H4 (cell line): ENCODE measurements at regions not wholly inside any gene's neighbourhood (a gene's known extent, or its start where the extent isn't known, plus 50 kb on each side); places are given as distances from the start of the nearest gene placed in this dataset.
"Not testable (repeated sequence)": the region's sequence is repeated elsewhere in the genome, so short reads cannot be mapped to it uniquely, and the experiment has no call there.

Experiments
- DNase-seq: peaks from one replicate; pipeline ENCODE4 v3.0.0-alpha.2; 2015; ENCODE audit warnings: low spot score

DNA sequence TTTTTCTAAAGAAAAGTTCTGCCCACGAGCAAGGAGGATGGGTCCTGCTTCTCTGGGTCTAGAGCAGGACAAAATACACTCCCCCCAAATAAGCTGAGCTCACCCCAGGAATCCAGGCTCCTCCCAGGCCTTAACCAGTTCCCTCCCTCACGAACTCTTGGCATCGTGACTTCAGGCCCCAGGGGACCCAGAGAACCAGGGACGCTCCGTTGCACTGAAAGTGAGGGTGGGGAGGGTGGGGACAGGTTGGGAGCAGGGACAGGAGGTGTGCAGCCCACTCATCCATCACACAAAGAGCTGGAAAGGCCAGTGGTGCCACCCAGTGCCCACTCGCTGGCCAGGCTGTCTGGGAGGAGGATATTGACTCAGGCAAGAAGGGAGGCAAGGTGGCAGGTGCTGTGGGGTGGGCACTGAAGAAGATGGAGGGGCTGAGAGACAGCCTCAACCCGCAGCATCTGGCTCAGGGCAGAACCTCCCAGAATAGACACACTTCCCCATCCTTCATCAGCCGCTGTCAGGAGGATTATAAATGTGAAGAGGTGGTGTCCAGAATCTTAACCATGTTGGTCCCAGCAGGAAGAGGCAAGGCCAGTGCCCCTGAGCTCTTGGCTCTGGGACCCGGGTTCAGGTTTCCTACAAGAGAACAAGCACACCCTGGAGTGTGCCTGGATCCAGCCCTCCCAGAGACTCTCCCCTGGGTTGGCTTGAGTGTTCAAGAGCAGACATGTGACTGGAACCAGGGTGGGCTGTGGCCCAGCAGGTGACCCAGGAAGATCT lies 67.9 kb upstream of the RPL38 start:
- DNase-seq = no peak

DNA sequence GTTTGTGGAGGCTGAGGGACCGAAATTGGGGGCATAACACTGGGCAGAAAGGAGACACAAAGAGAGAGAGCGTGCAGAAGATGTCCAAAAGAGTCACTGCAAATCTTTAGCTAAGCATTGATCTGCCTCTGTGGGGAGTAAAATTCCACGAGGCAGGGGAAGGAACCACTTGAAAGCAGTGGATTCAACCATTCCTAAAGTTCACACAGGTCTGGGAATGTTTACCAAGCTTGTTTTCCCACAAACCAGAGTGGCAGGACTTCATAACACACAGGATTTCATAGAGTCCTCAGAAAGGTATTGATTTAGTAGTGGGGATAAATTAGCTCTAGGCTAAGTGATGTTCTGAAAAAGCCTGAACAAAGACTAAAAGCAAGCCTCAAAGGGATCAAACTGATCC lies 66.1 kb upstream of the RPL38 start:
- DNase-seq = no peak

DNA sequence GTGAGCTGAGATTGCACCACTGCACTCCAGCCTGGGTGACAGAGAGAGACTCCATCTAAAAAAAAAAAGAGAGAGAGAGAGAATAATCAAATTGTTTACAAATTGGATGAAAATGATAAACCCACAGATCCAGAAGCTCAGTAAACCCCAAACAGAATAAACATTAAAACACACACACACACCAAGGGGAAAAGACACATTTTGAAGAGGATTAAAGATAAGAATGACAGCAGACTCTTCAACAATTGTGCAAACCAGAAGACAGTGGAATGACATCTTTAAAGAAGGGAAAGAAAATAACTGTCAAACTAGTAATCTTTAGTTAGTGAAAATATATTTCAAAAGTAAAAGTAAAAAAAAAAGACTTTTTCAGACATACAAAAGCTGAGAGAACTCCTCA lies 64.4 kb upstream of the RPL38 start:
- no peak for DNase-seq

DNA sequence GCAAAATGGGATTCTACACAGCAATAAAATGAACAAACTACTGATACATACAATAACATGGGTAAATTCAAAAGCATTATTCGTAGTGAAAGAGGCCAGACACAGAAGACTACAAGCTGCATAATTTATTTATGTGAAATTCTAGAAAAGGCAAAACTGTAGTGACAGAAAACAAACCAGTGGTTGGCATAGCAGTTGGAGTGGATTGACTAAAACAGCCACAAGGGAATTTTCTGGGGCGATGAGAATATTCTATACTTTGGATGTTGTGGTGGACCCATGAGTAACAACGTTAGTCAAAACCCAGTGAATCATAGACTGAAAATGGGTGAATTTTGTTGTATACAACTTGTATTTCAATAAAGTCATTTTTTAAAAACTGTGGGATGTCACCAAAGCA lies 63.2 kb upstream of the RPL38 start:
- DNase-seq = no peak

DNA sequence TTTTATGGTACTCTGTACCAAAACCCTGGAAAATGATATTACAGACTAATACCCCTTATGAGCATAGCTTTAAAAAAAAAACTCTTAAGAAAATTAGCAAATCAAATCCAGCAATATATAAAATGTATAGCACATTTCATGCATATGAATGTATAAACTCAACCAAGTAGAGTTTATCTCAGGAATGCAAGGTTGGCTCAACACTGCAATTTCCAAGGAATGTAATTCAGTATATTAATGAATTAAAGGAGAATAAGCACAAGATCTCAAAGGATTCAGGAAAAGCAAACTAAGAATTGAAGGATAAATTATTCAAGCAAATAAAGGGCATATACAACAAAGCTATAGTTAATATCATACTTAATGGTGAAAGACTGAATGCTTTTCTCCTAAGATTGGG lies 61.9 kb upstream of the RPL38 start:
- DNase-seq = no peak

DNA sequence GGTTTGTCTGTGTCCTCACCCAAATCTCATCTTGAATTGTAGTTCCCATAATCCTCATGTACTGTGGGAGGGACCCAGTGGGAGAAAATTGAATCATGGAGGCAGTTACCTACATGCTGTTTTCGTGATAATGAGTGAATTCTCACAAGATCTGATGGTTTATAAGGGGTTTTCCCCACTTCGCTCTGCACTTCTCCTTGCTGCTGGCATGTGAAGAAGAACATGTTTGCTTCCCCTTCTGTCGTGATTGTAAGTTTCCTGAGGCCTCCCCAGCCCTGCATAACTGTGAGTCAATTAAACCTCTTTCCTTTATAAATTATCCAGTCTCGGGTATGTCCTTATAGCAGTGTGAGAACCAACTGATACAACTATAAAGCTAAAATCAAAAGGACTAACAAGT lies 60.2 kb upstream of the RPL38 start:
- DNase-seq = not testable (repeated sequence)

DNA sequence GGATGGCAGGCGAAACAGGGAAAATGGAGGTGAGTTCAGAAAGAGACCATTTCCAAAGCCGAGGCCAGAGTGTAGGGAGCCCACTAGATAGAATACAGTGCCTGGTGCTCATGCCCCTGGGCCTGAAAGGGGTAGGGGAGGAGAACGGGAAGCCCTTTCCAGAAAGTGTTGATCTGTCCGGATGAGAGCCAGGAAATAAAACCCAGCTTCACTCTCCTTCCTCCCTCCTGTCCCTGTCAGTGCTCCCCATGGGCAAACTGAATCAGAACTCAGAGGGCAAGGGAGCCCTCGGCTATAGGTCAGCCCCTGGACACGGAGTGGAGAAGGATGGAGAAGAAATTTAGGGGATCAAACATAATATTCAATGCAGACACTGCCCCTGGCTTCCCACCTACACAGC lies 57.7 kb upstream of the RPL38 start:
- DNase-seq = no peak

DNA sequence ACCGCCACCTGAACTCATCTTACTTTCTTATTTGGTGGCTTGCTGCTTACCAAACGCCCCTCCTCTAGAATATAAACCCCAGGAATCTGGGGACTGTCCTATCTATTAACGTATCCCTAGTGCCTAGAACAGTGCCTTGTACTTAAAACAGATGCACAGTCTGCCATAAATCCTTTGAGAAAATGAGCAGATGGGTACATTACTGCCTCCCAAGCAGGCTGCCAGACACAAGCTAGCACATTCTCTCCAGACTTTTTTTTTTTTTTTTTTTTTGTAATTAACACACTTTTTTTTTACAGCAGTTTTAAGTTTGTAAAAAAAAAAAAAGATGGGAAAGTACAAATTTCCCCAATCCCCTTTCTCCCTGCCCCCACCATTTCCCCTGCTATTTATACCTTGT lies 57.3 kb upstream of the RPL38 start:
- DNase-seq = no peak

DNA sequence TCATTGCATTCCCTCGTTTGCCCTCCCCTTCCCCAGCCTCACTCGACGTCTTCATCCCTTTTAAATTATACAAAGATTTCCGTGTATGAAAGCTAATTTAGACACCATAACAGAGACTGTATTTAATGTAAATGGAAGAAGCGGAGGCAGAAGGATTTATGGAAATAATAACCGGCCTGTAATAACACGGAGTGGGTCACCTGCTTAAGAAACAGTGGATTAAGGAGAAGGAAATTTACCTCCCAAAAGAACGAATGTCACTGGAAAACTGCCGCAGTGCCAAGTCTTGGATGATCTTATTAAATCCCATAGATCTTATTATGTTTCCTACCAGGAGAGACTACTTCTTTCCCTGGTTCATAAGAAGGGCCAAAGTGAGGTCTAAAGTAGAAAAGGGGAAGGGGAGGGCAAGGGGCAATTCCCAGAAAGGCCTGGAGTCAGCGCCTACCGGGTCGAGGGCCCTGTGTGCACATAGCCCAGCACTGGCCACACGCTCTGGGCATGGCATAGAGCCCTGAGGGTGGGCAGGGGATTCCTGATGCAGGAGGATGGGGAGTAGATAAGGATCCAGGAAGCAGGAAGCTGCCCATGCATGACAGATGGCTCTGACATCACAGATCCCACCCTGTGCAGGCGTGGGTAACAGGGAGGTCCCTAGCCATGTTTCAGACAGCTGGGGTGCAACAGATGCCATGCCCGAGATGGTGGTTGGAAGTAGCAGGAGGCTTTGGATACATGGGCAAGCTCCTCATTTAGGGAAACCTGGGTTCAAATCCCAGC lies 56.2 kb upstream of the RPL38 start:
- no peak for DNase-seq

DNA sequence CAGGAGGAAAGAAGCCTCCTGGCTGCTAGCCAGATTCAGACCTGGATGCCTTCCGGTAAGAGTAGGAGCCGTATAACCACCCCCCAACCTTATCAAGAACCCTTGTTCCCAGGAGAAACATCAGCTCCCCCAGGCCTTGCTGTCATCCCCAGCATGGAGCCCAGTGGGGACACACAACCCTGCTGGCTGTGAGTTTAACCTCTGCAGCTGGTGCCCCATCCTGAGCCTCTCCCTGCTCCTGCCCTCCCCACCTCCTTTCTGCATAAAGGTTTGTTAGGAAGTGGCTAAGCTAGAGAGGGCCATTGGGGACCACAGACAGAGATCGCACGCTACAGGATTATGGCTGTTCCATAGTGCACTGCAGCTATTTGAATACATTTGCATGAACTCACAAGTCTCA lies 55.5 kb upstream of the RPL38 start:
- no peak for DNase-seq

DNA sequence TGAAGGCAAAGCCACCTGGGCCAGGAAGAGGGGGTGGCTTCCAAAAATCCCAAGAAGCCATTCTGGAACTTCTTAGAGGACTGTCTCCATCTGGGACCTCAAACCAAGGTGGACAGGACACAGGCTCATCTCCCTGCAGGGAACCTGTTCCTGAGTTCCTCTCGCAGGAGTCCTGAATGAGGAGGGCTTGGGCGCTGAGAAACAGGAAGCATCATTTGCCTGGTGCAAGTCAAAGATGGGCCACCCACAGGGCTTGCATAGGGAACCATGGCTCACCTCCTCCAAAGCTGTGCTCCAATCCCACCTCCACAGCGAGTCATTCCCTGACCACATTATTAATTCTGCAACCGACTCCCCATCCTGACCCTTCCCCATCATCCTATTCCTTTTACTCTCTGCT lies 55.0 kb upstream of the RPL38 start:
- no peak for DNase-seq

DNA sequence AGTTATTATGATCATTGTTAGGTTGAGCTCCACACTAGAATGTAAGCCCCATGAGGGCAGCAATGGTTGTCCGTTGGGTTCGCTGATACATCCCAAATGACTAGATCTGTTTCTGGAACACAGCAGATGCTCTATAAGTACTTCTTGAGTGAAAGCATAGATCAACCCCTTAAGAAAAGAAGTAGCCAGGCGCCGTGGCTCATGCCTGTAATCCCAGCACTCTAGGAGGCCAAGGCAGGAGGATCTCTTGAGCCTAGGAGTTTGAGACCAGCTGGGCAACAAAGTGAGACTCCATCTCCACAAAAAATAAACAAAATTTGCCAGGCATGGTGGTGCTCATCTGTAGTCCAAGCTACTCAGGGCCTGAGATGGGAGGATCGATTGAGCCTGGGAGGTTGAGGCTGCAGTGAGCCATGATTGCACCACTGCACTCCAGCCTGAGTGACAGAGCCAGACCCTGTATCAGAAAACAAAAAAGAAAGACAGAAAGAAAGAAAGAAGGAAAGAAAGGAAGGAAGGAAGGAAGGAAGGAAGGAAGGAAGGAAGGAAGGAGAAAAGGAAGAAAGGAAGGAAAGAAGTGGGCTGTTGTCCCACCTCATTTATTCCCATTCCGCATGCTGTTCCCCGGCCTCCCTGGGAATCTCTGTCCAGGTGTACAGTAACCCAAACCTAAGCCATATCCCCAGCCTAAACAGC lies 54.4 kb upstream of the RPL38 start:
- no peak for DNase-seq

DNA sequence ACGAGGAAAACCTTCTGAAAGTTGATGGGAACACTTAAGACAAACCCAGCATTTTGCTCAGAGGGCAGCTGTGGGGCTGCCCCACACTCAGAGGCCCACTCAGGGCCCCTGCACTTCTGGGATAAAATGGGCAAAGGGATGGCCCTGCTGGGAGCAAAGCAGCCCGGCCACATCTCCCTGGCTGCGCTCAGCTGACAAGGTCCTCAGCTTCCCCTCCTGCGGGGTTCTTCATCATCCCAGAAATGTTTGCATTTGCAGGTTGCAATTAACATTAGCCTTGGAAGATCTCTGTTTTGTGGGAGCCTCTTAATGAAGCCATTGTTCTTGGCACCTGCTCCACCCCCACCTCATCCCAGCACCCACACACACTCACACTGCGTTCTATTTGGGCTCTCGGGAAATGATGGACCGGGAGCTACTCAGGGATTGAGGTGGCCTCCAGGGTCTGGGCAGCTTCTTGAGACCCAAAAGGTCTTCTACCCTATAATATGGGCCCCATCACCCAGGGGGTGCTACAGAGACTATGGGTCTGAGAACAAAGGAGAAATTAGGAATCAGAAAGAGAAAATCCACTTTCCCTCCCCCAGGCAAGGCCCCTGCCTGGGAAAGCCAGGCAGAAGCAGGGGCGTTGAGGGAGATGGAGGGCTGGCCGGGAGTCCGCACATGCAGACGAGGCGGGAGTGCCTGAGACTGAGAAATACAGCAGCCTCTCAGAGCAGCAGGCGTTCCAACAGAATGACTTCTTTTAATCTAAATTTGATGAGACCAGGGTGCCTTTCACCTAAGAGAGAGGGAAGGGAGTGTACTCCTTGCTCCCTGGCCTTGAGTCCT lies 53.7 kb upstream of the RPL38 start:
- no peak for DNase-seq

DNA sequence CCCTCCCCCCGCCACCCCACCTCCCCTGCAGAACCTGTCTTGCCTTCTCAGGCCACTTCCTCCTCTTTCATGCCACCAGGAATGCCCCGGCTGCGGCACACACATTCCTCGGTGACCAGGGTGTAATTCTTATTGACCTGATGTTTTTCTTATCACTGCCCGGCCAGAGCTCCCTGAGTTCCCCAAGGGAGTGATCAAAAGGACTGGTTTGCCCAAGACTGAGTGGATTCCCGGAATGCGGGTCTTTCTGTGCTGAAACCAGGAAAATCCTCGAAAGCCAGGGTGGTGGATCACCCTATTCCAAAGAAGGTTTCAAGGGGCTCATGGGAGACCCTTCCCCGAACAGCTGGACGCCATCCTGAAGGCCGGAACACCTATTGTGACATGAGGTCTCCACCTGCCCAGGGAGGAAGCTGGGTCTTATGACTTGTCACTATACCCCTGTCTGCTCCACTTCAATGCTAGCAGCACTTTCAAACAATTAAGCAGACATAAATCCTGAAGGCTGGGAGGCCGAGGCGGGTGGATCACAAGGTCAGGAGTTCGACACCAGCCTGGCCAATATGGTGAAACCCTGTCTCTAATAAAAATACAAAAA lies 53.0 kb upstream of the RPL38 start:
- no peak for DNase-seq

DNA sequence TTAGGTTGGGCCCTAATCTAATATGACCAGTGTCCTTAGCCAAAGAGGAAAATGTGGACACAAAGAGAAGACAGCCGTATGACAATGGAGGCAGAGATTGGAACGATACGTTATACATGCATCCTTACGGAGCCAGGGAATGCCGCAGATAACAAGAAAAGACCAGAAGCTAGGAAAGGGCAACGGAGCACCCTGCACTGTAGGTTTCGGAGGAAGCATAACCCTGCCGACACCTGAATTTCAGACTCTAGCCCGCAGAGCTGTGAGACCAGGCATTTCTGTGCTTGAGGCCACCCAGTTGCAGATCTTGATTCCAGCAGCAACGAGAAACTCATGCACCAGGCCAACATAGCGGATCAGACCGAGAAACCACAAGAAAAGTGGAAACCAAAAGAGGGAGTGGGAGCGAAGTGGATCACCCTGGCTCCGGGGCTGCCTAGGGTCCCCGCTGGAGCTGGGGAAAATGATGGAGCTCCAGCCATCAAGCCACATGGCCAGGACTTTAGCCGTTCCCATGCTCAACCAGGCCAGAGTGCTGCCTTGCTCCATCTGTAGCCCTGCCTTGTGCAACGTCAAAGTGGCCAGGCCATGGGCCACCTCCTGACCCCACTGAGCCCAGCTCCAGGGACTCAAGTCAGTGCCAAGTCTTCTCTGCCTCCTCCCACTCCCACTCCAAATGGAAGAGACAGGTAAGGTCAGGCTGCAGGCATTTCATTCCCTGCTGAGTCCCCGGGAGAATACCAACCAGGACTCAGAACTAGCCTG lies 51.7 kb upstream of the RPL38 start:
- DNase-seq = no peak

DNA sequence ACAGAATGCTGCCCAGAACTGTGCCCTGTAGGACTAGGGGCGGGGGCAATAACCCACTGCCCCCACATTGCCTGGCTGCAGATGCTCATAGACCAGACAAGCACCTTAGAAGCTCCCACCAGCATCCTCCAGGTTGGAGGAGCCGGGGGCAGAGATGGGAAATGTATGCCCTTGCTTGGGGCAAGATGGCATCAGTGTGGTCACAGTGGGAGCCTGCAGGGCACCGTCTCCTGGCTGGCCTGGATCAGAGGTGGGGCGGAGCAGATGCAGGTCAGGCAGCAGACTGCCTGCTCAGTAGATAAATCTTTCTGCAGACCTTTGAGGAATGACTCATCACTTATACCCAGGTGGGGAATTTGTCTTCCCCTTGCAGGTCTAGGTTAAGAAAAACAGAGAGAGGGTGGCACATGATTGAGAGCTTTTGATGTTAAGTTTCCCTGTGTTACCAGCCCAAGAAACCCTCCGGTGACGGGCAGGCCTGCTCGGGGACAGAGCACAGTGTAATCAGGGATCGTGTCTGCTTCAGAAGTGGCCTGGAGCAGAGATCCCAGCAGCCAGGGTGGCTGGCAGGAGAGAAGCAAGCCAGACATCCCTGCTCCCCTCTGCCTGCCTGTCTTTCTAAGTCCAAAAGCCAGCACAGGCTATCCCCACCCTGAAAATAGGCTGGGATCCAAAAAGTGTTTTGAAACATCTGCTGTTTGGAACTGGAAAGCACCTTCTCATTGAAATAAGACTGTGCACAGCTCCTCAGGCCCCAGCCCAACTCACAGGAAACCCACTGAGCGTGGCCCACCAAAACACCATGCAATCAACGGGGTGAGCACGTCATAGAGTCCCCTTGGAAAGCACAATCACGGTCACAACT lies 50.7 kb upstream of the RPL38 start:
- DNase-seq = no peak

DNA sequence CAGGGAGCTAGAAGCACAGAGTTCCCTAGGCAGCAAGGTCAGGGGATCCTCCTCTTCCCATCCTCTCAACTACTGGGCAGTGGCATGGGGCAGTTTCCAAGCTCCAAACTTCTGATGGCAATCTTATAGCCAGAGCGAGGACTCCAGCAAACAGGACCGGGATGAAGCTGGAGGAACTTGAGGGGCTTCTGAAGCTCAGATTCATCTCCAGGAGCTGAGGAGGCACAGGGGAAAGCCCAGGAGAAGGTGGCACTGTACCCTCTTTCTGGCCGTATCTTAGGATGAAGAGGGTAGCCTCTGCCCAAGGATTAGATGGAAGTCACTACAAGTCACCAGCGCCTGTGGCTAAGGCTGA lies 50.0 kb upstream of the RPL38 start:
- no peak for DNase-seq
